ENCODE measurements at regions not wholly inside any gene's neighbourhood (a gene's known extent, or its start where the extent isn't known, plus 50 kb on each side); places are given as distances from the start of the nearest gene placed in this dataset.

DNA sequence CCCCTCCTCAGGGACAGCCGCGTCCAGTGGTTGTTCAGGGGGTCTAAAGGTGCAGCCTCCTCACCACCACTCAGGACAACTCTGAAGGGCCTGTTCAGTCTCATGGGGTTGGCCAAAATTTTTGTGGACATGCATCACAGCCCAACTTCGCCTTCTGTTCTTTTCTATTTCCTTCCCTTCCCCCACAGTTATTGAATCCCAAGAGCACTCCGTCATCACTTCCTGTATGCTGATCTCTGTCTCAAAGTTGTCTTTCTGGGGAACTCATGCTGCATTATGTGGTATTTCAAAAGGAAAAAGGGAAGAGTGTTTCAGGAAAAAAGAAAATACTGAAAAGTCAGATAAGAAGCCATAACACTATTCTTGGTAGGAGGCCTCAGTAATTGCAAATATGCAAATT, 355.4 kb downstream of the CAAP1 start:
- TF ChIP-seq, protein P1, sequence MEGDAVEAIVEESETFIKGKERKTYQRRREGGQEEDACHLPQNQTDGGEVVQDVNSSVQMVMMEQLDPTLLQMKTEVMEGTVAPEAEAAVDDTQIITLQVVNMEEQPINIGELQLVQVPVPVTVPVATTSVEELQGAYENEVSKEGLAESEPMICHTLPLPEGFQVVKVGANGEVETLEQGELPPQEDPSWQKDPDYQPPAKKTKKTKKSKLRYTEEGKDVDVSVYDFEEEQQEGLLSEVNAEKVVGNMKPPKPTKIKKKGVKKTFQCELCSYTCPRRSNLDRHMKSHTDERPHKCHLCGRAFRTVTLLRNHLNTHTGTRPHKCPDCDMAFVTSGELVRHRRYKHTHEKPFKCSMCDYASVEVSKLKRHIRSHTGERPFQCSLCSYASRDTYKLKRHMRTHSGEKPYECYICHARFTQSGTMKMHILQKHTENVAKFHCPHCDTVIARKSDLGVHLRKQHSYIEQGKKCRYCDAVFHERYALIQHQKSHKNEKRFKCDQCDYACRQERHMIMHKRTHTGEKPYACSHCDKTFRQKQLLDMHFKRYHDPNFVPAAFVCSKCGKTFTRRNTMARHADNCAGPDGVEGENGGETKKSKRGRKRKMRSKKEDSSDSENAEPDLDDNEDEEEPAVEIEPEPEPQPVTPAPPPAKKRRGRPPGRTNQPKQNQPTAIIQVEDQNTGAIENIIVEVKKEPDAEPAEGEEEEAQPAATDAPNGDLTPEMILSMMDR (IDR thresholded peaks at IDR 0.05; ENCODE audit: insufficient read depth, low read depth, low read length): no peak
- no peak for TF ChIP-seq EZH2 (IDR thresholded peaks at IDR 0.05; ENCODE audit: insufficient read depth, low read length)
